BLaER1 (cell line): ENCODE measurements at regions not wholly inside any gene's neighbourhood (a gene's known extent, or its start where the extent isn't known, plus 50 kb on each side); places are given as distances from the start of the nearest gene placed in this dataset.
"Not testable (repeated sequence)": the region's sequence is repeated elsewhere in the genome, so short reads cannot be mapped to it uniquely, and the experiment has no call there.

ENCODE experiments used
- H3K27ac ChIP-seq: shearing (Covaris generic); formaldehyde crosslinking; 2 replicates; pipeline ENCODE4 v1.8.1; 2022
- H3K27me3 ChIP-seq: shearing (Covaris generic); formaldehyde crosslinking; 2 replicates; pipeline ENCODE4 v1.8.1; 2022
- H3K36me3 ChIP-seq: shearing (Covaris generic); formaldehyde crosslinking; 2 replicates; pipeline ENCODE4 v1.8.1; 2022
- H3K4me1 ChIP-seq: shearing (Covaris generic); formaldehyde crosslinking; 2 replicates; pipeline ENCODE4 v1.8.1; 2022
- H3K4me2 ChIP-seq: shearing (Covaris generic); formaldehyde crosslinking; 2 replicates; pipeline ENCODE4 v1.8.1; 2022
- H3K4me3 ChIP-seq: shearing (Covaris generic); formaldehyde crosslinking; 2 replicates; pipeline ENCODE4 v1.8.1; 2022
- H3K9ac ChIP-seq: shearing (Covaris generic); formaldehyde crosslinking; 2 replicates; pipeline ENCODE4 v1.8.1; 2022
- H3K9me3 ChIP-seq: shearing (Covaris generic); formaldehyde crosslinking; 2 replicates; pipeline ENCODE4 v1.8.1; 2022
- H4K20me1 ChIP-seq: shearing (Covaris generic); formaldehyde crosslinking; 2 replicates; pipeline ENCODE4 v1.8.1; 2022
- Cebpa-rat ChIP-seq: shearing (Covaris generic); IDR thresholded peaks from 2 replicates; pipeline ENCODE4 v1.8.1; 2022

DNA sequence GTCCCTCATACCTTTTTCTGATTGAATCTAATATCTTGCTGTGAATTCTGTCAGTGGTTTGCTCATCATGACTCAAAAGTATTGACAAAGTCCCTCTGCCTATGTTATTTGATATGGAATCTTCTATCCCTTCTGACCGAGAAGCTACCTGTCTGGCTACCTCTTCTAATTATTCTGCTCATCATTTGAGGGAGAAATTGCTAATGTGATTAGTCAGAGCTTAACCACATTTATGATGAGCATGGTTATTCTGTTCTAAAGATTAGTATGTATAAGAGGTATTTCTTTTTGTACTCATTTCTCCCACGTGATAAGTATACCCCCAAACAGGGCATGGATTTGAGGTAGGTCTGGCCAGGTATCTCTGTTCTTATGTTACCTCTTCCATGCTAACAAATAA, 428.4 kb upstream of the KCNMB2 start:
- Histone ChIP-seq H3K36me3 (no peaks in the 10 kb centered on the region), H3K4me2 (no peak overlapping the region), H3K9me3 (no peaks in the 10 kb centered on the region), H4K20me1 (no peaks in the 10 kb centered on the region), H3K27me3 (no peaks in the 10 kb centered on the region), H3K4me3 (no peak overlapping the region), H3K27ac (no peak overlapping the region), H3K9ac (no peak overlapping the region), H3K4me1 (no peaks in the 10 kb centered on the region)
- no peak for TF ChIP-seq Cebpa-rat

DNA sequence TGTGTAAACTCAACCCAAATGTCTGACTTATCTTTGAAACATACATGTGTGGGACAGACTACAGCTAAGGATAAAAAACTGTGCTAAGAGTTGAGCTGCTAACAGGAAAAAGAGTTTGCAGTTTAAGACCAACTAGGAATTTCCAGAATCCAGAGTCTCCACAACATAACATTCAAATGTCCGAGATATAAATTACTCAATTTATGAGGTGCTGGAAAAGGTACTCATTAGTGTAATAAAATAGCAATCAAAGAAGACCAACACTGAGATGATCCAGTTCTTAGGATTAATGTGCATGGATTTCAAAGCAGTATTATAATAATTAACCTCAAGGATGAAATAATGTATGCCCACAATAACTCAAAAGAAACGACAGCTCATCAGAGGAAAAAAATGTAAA, 426.5 kb upstream of the KCNMB2 start:
- Histone ChIP-seq H3K27ac (no peak overlapping the region), H4K20me1 (no peaks in the 10 kb centered on the region), H3K36me3 (no peaks in the 10 kb centered on the region), H3K4me2 (no peak overlapping the region), H3K9ac (no peak overlapping the region), H3K27me3 (no peaks in the 10 kb centered on the region), H3K4me3 (no peak overlapping the region), H3K4me1 (no peaks in the 10 kb centered on the region), H3K9me3 (no peaks in the 10 kb centered on the region; the same call in 1 of the 2 replicates)
- TF ChIP-seq Cebpa-rat: no peak

DNA sequence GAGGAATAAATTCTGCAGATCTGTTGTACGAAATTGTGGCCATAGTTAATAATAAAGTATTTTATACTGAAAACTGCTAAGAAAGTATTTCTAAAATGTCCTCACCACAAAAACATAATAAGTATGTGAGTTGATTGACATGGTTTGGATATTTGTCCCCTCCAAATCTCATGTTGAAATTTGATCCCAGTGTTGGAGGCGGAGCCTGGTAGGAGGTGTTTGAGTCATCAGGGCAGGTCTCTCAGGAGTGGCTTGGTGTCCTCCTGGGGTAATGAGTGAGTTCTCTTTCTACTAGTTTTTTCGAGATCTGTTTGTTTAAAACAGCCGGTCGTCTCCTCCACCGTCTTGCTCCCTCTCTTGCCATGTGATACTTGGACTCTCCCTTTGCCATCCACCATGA, 424.1 kb upstream of the KCNMB2 start:
- no peaks in the 10 kb centered on the region; the same call in 1 of the 2 replicates for H3K9me3 ChIP-seq
- no peak for TF ChIP-seq Cebpa-rat

DNA sequence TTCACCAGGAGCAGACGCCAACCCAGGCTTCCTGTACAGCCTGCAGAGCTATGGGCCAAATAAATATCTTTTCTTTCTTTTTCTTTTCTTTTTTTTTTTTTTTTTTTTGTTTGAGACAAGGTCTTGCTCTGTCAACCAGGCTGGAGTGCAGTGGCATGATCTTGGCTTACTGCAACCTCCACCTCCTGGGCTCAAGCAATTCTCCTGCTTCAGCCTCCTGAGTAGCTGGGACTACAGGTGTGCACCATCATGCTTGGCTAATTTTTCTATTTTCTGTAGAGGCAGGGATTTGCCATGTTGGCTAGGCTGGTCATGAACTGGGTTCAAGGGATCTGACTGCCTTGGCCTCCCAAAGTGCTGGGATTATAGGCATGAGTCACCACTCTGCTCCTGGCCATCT, 423.7 kb upstream of the KCNMB2 start:
- H3K9ac ChIP-seq, H3K27ac ChIP-seq, H3K27me3 ChIP-seq, H3K4me1 ChIP-seq, H3K4me2 ChIP-seq, H3K4me3 ChIP-seq, H3K36me3 ChIP-seq, H3K9me3 ChIP-seq, H4K20me1 ChIP-seq: not testable (repeated sequence)

More for the DNA sequence above, 424.1 kb upstream of the KCNMB2 start:
- H3K27ac ChIP-seq: no peak overlapping the region
- H3K4me3 ChIP-seq: no peak overlapping the region
- H3K4me1 ChIP-seq: no peaks in the 10 kb centered on the region
- no peaks in the 10 kb centered on the region for H3K36me3 ChIP-seq
- no peak overlapping the region for H3K9ac ChIP-seq
- H3K27me3 ChIP-seq: no peaks in the 10 kb centered on the region
- H3K4me2 ChIP-seq: no peak overlapping the region
- H4K20me1 ChIP-seq: no peaks in the 10 kb centered on the region

DNA sequence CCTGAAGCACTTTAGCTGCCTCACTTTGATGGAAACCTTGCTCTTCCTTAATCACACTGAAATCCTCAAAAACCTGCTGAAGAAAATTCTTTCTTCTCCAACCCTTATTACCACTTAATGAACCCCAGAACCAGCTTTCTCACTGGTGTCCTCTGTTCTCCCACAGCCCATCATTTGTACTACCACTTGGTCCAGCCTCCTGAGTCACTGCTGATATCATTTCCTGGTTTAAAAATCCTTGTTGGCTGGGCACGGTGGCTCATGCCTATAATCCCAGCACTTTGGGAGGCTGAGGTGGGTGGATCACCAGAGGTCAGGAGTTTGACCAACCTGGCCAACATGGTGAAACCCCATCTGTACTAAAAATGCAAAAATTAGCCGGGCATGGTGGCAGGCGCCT, 418.6 kb upstream of the KCNMB2 start:
- Histone ChIP-seq H3K36me3 (no peaks in the 10 kb centered on the region; the same call in 1 of the 2 replicates), H3K9me3 (peaks cover 27% of the 10 kb centered on the region), H4K20me1 (no peaks in the 10 kb centered on the region), H3K4me2 (no peak overlapping the region), H3K4me3 (no peak overlapping the region), H3K27me3 (no peaks in the 10 kb centered on the region), H3K27ac (no peak overlapping the region), H3K4me1 (no peaks in the 10 kb centered on the region), H3K9ac (no peak overlapping the region)
- TF ChIP-seq Cebpa-rat: no peak

DNA sequence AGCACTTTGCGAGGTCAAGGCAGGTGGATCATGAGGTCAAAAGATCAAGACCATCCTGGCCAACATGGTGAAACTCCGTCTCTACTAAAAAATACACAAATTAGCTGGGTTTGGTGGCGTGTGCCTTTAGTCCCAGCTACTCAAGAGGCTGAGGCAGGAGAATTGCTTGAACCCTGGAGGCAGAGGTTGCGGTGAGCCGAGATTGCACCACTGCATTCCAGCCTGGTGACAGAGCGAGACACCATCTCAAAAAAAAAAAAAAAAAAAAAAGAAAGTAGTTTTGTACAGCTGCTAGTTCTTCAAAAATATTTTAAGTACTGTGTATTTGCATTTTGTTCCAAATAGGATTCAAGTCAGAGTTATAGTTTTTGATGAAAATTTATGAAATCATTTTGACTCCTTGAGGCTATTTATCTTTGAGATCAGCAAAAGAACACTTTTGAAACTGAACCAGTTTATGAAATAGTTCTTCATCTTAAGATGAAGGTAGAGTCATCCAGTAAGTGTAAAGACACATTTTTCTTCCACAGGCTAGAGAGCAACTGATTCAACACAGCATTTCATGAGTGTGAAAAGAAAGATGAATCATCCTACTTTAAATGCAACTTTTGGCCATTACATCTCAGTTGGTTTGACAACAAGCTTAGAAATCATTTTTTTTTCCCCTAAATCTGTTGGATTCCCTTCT, 416.5 kb upstream of the KCNMB2 start:
- H3K9ac ChIP-seq, H3K4me1 ChIP-seq, H3K27ac ChIP-seq, H3K27me3 ChIP-seq, H3K4me2 ChIP-seq, H3K4me3 ChIP-seq, H4K20me1 ChIP-seq, H3K36me3 ChIP-seq: not testable (repeated sequence)
- H3K9me3 ChIP-seq: peaks cover 27% of the 10 kb centered on the region

DNA sequence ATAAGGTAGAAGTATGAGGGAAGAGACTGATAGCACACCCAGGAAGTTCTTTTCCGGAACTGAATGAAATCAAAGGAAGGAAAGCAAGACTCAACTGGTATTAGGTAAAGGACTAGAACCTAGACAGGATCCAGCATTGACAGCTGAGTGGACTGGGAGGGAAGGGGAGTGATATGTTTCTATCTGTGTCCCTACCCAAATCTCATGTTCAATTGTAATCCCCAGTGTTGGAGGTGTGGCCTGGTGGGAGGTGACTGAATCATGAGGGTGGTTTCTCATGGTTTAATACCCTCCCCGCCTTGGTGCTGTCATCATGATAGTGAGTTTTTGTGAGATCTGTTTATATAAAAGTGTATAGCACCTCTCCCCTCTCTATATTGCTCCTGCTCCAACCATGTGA, 415.9 kb upstream of the KCNMB2 start:
- H3K9me3 ChIP-seq: peaks cover 27% of the 10 kb centered on the region
- no peak for TF ChIP-seq Cebpa-rat
- no peaks in the 10 kb centered on the region for H3K27me3 ChIP-seq
- H3K4me2 ChIP-seq: no peak overlapping the region
- no peak overlapping the region for H3K9ac ChIP-seq
- H3K4me3 ChIP-seq: no peak overlapping the region
- no peaks in the 10 kb centered on the region; the same call in 1 of the 2 replicates for H3K36me3 ChIP-seq
- no peaks in the 10 kb centered on the region for H4K20me1 ChIP-seq
- no peaks in the 10 kb centered on the region for H3K4me1 ChIP-seq
- H3K27ac ChIP-seq: no peak overlapping the region

DNA sequence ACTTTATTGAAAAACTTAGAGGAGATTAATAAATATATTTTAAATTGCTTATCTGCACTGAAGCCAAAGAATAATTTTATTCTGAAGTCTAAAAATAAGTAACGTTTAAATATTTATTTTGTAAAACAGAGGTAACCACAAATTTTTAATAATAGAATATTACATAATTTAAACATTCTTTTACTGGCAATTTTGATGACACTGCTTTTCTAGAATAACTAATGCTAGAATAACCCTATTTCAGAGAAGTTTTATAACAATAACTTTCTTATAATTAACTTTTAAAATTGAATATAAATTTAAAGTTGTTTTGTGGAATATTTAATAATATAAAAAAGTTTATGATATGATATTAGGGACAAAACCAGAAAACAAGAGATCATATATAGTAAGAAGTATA, 409.6 kb upstream of the KCNMB2 start:
- Histone ChIP-seq H3K27ac (no peak overlapping the region), H3K27me3 (no peaks in the 10 kb centered on the region), H3K36me3 (no peaks in the 10 kb centered on the region), H3K4me3 (no peak overlapping the region), H4K20me1 (no peaks in the 10 kb centered on the region), H3K9me3 (peaks cover 16% of the 10 kb centered on the region), H3K9ac (no peak overlapping the region), H3K4me2 (no peak overlapping the region), H3K4me1 (no peaks in the 10 kb centered on the region)
- TF ChIP-seq Cebpa-rat: no peak

DNA sequence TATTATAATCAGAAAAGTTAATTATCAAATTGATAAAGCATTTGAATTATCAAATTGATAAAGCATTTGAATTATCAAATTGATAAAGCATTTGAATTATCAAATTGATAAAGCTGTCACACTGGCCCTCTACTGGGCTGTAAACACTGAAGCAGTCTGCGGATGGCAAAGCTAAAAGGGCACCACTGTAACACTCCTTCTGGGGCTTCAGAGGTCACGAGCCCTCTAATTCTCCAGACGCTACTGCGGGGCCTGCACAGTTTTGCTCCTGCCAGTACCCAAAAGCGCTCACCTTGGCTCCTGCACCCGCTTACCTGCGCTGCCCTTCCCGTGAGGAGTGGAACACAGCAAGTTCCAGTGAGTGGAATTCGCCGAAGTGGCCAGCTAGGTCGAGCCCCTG, 409.0 kb upstream of the KCNMB2 start:
- Histone ChIP-seq H3K27me3 (no peaks in the 10 kb centered on the region), H3K4me1 (no peaks in the 10 kb centered on the region), H3K4me2 (no peak overlapping the region), H3K27ac (no peak overlapping the region), H3K9me3 (peaks cover 14% of the 10 kb centered on the region), H3K4me3 (no peak overlapping the region), H3K9ac (no peak overlapping the region), H4K20me1 (no peaks in the 10 kb centered on the region), H3K36me3 (no peaks in the 10 kb centered on the region)
- TF ChIP-seq Cebpa-rat: no peak

DNA sequence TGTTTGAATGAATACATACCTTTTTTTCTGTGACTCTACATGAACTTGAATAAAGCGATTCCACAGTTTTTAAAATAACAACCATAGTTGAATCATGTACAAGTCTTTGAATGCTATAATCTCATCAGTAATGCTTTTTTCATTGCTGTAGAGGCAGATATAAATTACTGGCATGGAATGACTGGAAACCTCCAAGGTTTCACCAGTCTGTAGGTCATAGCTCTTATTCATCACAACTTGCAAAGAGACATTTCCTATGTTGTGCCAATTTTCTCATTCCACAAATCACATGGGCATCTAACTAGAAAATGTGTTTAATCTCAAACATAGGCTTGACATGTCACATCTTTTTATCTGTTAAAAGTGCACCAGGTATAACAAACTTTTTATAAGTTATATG, 407.1 kb upstream of the KCNMB2 start:
- no peak overlapping the region for H3K4me3 ChIP-seq

DNA sequence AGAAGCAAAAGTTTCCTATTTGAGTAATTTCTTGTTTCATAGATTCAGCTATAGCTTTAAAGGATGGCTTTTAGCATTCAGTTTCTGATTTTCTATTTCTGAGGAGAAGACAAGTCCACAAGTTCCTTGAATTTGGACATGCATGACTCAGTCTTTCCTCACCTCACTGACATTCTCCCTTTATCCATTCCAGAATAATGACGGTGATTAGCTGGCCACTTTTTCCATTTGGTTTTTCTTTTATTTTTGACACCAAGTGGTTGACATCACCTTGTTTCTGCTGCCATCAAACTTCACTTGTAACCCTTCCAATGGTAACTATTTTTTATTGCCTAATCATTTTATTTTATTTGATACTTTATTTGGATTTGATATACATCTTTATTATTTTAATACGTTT, 404.4 kb upstream of the KCNMB2 start:
- no peaks in the 10 kb centered on the region for H4K20me1 ChIP-seq
- no peak overlapping the region for H3K4me3 ChIP-seq
- no peak for TF ChIP-seq Cebpa-rat
- no peaks in the 10 kb centered on the region for H3K27me3 ChIP-seq
- H3K27ac ChIP-seq: no peak overlapping the region
- H3K4me2 ChIP-seq: no peak overlapping the region
- H3K36me3 ChIP-seq: no peaks in the 10 kb centered on the region
- H3K9me3 ChIP-seq: peaks cover 19% of the 10 kb centered on the region
- H3K9ac ChIP-seq: no peak overlapping the region
- H3K4me1 ChIP-seq: no peaks in the 10 kb centered on the region

More for the DNA sequence above, 407.1 kb upstream of the KCNMB2 start:
- Histone ChIP-seq H3K9me3 (peaks cover 14% of the 10 kb centered on the region), H3K36me3 (no peaks in the 10 kb centered on the region), H3K27me3 (no peaks in the 10 kb centered on the region), H4K20me1 (no peaks in the 10 kb centered on the region), H3K4me2 (no peak overlapping the region), H3K9ac (no peak overlapping the region), H3K27ac (no peak overlapping the region), H3K4me1 (no peaks in the 10 kb centered on the region)
- TF ChIP-seq Cebpa-rat: no peak
